ENCODE measurements at regions not wholly inside any gene's neighbourhood (a gene's known extent, or its start where the extent isn't known, plus 50 kb on each side); places are given as distances from the start of the nearest gene placed in this dataset.

DNA sequence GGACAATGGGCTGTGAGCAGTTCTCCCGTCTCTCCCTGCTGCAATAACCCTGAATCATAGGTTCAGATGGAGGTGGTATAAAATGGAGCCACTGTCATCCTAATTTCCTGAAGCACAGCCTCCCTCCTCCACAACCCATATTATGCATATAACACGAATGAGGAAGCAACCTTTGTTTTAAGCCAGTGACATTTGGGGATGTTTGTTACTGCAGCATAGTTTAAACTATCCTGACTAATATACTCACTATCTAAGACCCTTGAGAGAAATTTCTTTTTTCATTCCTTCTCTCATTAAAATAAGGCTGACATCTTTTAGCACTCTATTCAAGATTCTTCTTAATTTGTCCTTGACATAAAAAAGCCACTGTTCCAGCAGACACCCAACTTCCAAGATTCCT, 413.4 kb downstream of the SOX9 start:
- no peak for DNase-seq

- no peak for DNase-seq
These were observed 414.0 kb downstream of the SOX9 start for GRCh38 chr17:72534776-72535175.

GRCh38 chr17:72535346-72535745, 414.5 kb downstream of the SOX9 start:
- DNase-seq: no peak

DNA sequence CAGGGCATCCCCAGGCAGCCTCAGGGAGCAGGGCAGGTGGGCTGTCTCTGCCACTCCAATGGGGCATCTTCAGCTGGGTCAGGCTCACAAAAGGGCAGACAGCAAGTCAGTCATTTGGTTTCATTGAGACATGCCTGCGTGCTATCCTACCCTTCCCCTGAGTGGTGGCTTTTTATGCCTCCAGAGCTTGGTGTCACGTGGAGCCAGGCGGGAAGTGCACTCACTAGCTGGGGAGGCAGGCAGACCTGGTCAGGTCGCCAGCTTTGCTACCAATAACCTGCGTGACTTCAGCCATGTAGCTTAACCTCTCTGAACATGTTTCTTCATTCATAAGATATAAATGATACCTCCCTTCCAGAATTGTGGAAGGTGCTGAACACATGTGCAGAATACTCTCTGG, 415.0 kb downstream of the SOX9 start:
- no peak for DNase-seq

DNA sequence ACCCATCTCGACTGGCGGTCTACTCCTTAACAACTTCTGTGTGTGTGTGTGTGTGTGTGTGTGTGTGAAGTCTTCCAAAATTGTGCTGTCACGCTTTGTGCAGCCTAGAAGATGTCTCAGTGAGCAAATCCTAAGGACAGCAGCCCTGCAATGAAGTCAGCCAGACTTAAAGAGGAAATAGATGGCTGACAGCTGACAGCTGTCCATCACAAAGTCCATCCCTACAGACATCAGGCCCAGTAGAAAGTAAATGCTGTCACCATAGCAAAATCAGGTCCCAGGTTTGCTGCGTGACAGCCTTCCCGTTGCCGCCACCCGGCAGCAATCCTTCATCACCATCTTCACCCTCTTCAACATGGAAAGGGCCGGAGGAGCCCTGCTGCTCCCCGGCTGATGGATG, 416.0 kb downstream of the SOX9 start:
- DNase-seq: no peak

GRCh38 chr17:72538443-72538842, 417.6 kb downstream of the SOX9 start:
- DNase-seq: no peak

- no peak for DNase-seq
These were observed 418.1 kb downstream of the SOX9 start for GRCh38 chr17:72538901-72539352.

GRCh38 chr17:72539981-72540897, 419.4 kb downstream of the SOX9 start:
- DNase-seq: peak; percentile 87

GRCh38 chr17:72542317-72542716, 421.5 kb downstream of the SOX9 start:
- DNase-seq: no peak

DNA sequence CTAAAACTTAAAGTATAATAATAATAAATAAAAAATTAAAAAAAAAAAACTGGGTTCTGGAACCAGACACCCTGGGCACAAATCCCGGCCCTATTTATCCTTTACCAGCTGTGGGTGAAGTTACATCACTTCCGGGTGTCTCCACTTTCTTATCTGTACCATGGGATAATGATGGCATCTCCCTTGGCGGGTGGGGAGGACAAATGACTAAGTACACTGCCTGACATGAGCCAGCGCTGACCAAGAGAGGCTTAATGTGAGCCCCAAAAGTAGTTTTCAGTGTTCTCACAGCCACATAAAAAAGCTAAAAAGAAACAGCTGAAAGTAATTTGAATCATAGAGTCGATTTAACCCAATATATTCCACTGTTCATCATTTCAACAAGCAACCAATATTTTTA, 424.9 kb downstream of the SOX9 start:
- DNase-seq: no peak

- no peak for DNase-seq
These were observed 432.4 kb downstream of the SOX9 start for GRCh38 chr17:72553051-72553755.

DNA sequence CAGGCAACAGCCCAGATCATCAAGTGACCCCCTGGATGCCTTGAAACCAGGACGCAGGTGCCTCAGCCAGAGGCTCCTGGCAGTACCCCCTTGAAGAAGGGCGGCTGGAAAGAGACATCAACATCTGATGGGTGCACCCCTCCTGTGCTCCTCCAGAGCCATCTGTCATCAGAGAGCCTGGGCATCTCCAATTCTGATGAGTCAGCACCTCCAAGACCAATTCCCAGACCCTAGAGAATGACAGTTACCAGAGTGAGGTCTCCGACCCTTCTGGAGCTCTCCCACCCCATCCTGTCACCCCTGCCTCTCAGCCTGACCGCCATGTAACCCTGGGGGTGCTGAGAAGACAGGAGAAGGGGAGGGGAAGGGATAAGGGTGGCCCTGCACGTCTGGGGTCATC, 433.7 kb downstream of the SOX9 start:
- DNase-seq: no peak

DNA sequence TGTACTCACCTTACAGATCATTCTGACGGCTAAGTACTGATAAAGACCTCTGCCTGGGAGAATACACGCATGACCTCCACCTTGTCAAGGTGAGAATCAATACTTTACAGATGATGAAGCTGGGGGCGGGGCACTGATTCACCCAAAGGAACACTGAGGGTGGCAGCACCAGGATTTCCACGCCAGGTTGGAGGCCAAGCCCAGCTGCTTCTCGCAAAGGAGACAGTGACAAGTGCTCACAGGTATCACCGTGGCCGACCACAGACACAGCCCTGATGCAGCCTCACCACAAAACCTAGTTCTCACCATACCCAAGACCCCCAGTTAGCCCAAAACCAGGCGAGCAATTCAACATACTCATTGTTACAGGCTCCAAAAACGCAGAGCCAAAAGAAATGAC, 434.2 kb downstream of the SOX9 start:
- DNase-seq: no peak

DNA sequence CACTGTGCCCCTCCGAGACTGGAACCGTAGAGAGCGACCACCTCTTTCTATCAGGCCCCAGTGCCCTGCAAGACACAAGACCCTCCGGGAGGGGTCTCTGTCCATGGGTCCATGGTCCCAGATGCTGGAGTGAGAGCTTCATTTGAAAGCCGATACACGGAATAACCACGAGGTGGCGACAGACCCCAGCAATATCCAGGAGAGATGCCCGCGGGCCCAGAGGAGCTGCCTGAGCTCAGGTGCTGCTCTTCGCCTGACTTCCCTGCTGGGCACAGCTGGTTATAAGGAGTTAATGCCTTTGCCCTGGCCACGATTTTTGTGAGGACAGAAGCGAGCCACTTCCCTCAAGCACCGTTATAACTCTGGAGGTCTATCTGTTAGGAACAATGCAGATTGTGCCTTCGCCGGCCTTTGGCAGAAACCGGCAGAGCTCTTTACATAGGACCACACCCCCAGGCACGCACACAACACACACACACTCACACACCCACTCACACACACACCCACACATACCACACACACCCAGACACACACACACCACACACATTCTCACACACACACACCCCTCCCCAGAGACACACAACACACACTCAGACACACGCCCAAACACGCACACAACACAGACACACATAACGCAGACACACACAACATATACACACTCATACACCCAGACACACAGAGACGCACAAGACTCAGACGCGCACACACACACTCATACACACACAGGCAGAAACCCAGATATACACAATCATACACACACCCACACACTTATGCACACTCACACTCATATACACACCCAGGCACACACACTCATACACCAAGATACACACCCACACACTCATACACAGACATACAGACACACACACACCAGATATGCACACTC, 436.4 kb downstream of the SOX9 start:
- DNase-seq: peak; percentile 65

- no peak for DNase-seq
These were observed 438.2 kb downstream of the SOX9 start for GRCh38 chr17:72558971-72559476.

GRCh38 chr17:72560303-72561247, 439.8 kb downstream of the SOX9 start:
- peak; percentile 63 for DNase-seq

DNA sequence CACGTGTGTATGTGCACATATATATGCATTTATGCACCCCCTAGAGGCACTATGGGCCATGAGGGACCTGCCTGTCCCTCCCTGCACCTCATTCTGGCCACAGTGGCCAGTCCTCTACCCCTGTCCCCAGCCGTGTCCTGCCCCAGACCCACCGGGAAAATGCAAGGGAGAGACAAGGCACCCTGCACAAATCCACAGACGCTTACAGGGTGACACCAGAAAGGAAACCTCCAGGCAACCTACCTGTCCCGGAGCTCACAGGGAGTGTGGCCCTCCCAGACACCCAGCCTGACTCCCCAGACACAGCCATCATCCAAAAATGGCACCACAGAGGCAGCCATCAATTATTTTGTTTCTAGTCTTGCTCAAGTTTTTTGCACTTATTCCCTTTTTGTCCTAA, 440.4 kb downstream of the SOX9 start:
- DNase-seq: no peak

DNA sequence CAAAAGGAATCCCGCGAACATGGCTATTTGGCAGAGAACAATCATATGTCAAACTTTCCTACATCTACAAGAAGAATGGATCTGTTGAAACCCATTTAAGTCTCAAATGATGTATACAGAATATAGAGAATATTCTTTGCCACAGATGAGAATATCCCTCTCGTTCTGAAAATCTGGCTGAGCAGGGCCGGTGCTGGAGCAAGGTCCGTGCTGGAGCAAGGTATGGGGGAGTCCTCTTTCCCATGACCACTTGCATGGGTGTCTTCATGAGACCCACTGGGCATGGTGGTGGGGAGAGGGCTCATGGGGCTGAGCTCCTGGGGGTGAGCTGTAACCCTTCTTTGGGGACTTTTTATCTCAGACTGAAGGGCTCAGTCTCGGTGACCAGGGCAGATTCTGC, 440.9 kb downstream of the SOX9 start:
- no peak for DNase-seq

GRCh38 chr17:72562615-72563188, 441.9 kb downstream of the SOX9 start:
- DNase-seq: no peak

DNA sequence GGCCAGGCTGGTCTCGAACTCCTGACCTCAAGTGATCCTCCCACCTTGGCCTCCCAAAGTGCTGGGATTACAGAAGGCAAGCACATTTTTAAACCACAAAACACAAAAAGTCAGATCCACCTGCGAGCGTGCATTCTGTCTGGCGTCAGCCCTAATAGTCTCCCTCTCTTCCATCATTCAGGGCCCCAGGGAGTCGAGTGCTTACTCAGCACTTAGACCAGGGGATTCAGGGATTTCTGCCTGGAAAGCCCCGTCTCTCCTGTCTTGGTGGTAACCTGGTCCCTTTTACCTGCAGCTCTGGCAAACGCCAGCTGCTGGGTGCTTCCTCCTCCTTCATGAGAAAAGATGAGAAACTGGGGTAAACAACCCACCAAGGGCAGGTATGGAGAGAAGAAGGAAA, 443.1 kb downstream of the SOX9 start:
- no peak for DNase-seq

GRCh38 chr17:72565006-72565405, 444.2 kb downstream of the SOX9 start:
- DNase-seq: no peak
